Activated CD4-positive, alpha-beta memory T cell treated with anti-CD3 and anti-CD28 coated beads for 36 hours (primary cell): ENCODE measurements at regions not wholly inside any gene's neighbourhood (a gene's known extent, or its start where the extent isn't known, plus 50 kb on each side); places are given as distances from the start of the nearest gene placed in this dataset.

Experiments used
- CTCF ChIA-PET: fragments of 350-600 bp; sonication (Branson Sonifier 250); formaldehyde crosslinking; loops from one replicate; lab custom pipeline; 2021; ENCODE audit warnings: antibody characterized with exemption, inconsistent platforms; lab: Charles Lee
- POLR2A ChIA-PET: fragments of 350-600 bp; sonication (Branson Sonifier 250); formaldehyde crosslinking; loops from one replicate; lab custom pipeline; 2021; ENCODE audit warnings: antibody characterized with exemption; lab: Charles Lee
- DNase-seq: peaks from one replicate; pipeline ENCODE4 v3.0.0-alpha.2; 2020
- H3K27ac Mint-ChIP-seq: one replicate; pipeline ENCODE4 v1.8.0; 2021; ENCODE audit warnings: mixed read lengths
- H3K27me3 Mint-ChIP-seq: one replicate; pipeline ENCODE4 v1.8.0; 2021; ENCODE audit warnings: mixed read lengths
- H3K36me3 Mint-ChIP-seq: one replicate; pipeline ENCODE4 v1.8.0; 2021; ENCODE audit warnings: mixed read lengths
- H3K4me1 Mint-ChIP-seq: one replicate; pipeline ENCODE4 v1.8.0; 2021; ENCODE audit warnings: low read depth, mixed read lengths
- H3K4me3 Mint-ChIP-seq: one replicate; pipeline ENCODE4 v1.8.0; 2021; ENCODE audit warnings: mild to moderate bottlenecking, mixed read lengths
- H3K9me3 Mint-ChIP-seq: one replicate; pipeline ENCODE4 v1.8.0; 2021; ENCODE audit warnings: mixed read lengths
- intact Hi-C: fragments of 100-400 bp; cut with micrococcal nuclease; formaldehyde crosslinking; loops from one replicate; pipeline ENCODE4 v1.15.1; 2023

DNA sequence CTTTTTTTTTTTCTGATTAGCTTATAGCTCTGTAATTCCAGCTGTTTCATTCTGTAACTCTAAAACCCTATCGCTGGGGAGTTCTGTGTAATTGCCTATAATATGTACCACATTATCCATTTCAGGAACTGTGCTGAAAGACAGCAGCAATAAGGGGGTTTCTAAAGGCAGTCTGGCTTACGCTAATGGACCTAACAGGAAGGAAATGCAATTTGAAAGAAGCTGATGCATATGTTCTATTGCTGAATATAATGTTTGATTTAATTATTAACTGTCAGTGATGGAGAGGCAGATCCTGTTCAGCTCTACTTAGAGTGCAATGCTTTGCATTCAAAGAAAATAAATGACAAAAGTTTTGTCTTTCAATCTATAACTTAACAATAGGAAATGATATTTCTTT, 209.4 kb upstream of the SNX7 start:
- Mint-ChIP-seq H3K4me1 (no peaks in the 10 kb centered on the region), H3K27me3 (peaks cover 2% of the 10 kb centered on the region), H3K4me3 (no peak overlapping the region), H3K27ac (no peak overlapping the region), H3K36me3 (no peaks in the 10 kb centered on the region), H3K9me3 (peaks cover 2% of the 10 kb centered on the region)
- DNase-seq: no peak
- POLR2A ChIA-PET: no interaction called here
- CTCF ChIA-PET: no interaction called here
- intact Hi-C loops: no loop called here

DNA sequence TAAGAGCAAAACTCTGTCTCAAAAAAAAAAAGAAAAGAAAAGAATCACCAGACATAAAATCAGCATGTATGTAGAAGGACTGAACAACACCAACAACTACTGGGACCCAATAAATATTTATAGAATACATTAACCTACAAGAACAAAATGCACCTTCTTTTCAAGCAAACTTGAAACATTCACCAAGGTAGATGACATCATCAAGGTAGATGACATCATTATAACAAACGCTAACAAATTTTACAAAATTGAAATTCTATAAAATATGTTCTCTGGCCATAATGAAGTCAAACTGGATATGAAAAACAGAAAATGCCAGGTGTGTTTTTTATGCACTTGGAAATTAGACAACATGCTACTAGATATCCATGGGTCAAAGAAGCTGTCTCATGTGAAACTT, 220.2 kb upstream of the SNX7 start:
- intact Hi-C loops: no loop called here
- DNase-seq: no peak
- Mint-ChIP-seq H3K9me3 (no peaks in the 10 kb centered on the region), H3K27me3 (peaks cover 4% of the 10 kb centered on the region), H3K27ac (no peak overlapping the region), H3K4me3 (no peak overlapping the region), H3K36me3 (no peaks in the 10 kb centered on the region), H3K4me1 (no peaks in the 10 kb centered on the region)
- POLR2A ChIA-PET: no interaction called here
- CTCF ChIA-PET: no interaction called here

DNA sequence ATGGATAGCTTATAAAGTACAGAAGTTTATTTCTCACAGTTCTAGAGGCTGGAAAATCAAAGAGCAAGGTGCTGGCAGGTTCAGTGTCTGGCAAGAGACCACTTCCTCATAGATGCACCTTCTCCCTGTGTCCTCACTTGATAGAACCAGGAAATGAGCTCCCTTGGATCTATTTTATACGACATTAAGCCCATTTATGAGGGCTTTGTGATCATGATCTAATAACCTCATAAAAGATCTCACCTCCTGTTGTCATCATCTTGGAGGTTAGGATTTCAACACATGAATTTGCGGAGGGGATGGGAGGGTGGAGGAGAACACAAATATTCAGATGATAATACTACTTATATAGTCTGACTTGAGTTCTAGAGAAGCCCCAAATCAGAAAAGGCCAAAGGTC, 222.1 kb upstream of the SNX7 start:
- Mint-ChIP-seq H3K9me3 (no peaks in the 10 kb centered on the region), H3K4me3 (no peak overlapping the region), H3K27me3 (peaks cover 4% of the 10 kb centered on the region), H3K36me3 (no peaks in the 10 kb centered on the region), H3K4me1 (no peaks in the 10 kb centered on the region), H3K27ac (no peak overlapping the region)
- intact Hi-C loops: no loop called here
- CTCF ChIA-PET: interaction anchor here (1.1 kb wide), 1 partner anchor 29 kb away, joined by 3 read pairs; no protein-coding TSS in a partner anchor
- no peak for DNase-seq
- POLR2A ChIA-PET: no interaction called here

DNA sequence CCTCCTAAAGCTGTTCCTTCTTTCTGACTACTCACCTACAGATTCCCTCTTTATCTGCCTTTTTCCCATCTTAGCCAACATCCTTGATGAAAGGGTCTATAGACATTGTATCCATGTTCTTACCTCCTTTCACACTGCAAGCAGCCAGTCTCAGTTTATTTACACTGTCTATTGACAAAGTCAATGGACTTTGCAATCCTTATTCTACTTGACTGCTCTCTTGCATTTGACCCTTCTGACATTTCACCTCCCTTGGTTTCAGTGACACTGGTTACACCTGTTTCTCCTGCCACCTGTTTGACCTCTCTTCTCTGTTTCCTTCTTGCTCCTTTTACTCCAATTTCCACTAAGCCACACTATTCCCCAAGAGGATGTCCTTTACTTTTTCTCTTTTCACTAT, 224.0 kb upstream of the SNX7 start:
- Mint-ChIP-seq H3K4me3 (no peak overlapping the region), H3K27ac (no peak overlapping the region), H3K36me3 (no peaks in the 10 kb centered on the region), H3K9me3 (no peaks in the 10 kb centered on the region), H3K27me3 (peaks cover 4% of the 10 kb centered on the region), H3K4me1 (no peaks in the 10 kb centered on the region)
- no peak for DNase-seq
- intact Hi-C loops: no loop called here
- POLR2A ChIA-PET: no interaction called here
- CTCF ChIA-PET: no interaction called here

DNA sequence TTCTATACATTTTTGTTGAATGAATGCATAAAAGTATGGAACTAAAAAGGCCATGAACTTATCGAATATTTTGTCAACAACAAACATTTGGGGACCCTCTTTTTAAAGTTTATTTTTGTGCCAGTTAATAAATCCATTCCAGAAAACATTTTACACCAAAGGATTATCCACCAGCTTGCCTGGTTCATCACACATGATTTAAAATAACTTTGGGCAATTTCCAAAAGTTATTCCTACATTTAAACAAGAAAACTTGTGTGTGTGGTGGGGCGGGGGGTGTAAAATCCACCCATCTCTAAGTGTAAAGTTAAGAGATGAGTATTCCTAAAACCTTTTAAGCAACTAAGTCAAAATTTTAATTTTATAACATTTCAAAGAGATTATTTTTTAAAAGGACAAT, 224.5 kb upstream of the SNX7 start:
- Mint-ChIP-seq H3K36me3 (no peaks in the 10 kb centered on the region), H3K9me3 (no peaks in the 10 kb centered on the region), H3K27ac (no peak overlapping the region), H3K4me1 (no peaks in the 10 kb centered on the region), H3K27me3 (peaks cover 4% of the 10 kb centered on the region), H3K4me3 (no peak overlapping the region)
- intact Hi-C loops: no loop called here
- ChIA-PET CTCF (no interaction called here), POLR2A (no interaction called here)
- DNase-seq: no peak

DNA sequence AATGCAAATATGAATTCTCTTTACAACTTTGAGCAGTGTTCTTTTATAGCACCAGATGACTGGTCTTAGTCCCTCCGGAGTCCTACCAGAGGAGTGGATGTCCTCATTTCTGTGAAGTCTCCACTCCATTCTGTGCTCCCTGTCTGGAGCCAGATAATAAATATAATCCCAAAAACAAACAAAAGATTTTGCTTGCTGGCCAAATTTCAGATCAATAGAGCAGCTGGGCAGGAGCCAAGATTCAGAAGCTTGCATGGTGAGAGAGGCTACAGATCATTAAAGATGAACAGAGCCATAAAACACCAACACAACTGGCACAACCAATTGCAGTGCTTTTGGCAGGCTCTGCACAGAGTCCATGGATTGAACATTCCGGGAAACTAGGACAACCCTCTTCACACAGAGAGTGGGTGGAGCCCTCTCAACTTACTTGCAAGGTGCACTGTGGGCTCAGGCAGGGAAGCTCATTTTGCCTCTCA, 231.5 kb upstream of the SNX7 start:
- no peaks in the 10 kb centered on the region for H3K9me3 Mint-ChIP-seq
- H3K4me1 Mint-ChIP-seq: no peaks in the 10 kb centered on the region
- ChIA-PET CTCF (no interaction called here), POLR2A (no interaction called here)
- H3K4me3 Mint-ChIP-seq: no peak overlapping the region
- intact Hi-C loops: no loop called here
- no peaks in the 10 kb centered on the region for H3K36me3 Mint-ChIP-seq
- peaks cover 1% of the 10 kb centered on the region for H3K27me3 Mint-ChIP-seq
- H3K27ac Mint-ChIP-seq: no peak overlapping the region
- DNase-seq: no peak

DNA sequence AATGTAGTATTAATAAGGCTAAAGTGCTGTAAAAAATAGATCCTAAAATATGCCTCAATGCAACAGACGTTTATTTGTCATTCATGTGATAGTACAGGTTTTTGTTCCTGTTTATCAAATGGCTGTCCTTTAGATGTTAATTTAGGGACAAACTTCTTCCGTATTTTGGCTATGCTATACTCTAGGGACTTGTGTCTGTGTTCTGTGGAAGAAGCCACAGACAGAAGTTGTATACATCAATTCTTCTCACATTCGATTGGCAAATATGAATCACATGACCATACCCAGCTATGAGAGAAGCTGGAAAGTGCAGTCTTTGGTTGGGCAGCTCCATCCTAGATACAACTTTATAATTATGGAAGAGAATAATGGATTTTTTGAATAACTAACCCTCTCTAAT, 232.7 kb upstream of the SNX7 start:
- no peaks in the 10 kb centered on the region for H3K9me3 Mint-ChIP-seq
- peaks cover 1% of the 10 kb centered on the region for H3K27me3 Mint-ChIP-seq
- no peak for DNase-seq
- H3K4me1 Mint-ChIP-seq: no peaks in the 10 kb centered on the region
- POLR2A ChIA-PET: no interaction called here
- intact Hi-C loops: no loop called here
- no peaks in the 10 kb centered on the region for H3K36me3 Mint-ChIP-seq
- H3K27ac Mint-ChIP-seq: no peak overlapping the region
- CTCF ChIA-PET: no interaction called here
- no peak overlapping the region for H3K4me3 Mint-ChIP-seq

DNA sequence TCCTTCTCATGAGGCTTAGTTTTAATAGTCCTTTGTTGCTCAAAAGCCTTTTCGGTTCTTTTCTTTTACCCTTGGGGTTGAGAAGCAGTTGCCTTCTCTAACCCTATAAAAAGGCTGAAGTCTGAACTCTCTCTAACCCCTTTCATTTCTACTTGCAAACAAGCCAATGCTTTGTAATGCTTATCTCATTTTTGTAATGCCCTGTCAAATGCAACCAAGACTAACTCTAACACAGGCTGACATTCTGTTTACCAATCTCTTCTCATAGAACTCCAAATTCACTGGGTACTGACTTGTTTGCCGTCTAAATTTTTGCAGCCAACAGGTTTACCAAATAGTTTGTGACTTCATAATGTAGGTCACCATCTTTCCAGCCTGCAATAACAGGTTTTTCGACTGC, 233.9 kb upstream of the SNX7 start:
- Mint-ChIP-seq H3K36me3 (no peaks in the 10 kb centered on the region), H3K9me3 (no peaks in the 10 kb centered on the region), H3K4me3 (no peak overlapping the region), H3K27ac (no peak overlapping the region), H3K27me3 (peaks cover 1% of the 10 kb centered on the region), H3K4me1 (no peaks in the 10 kb centered on the region)
- DNase-seq: no peak
- ChIA-PET POLR2A (no interaction called here), CTCF (no interaction called here)
- intact Hi-C loops: no loop called here

DNA sequence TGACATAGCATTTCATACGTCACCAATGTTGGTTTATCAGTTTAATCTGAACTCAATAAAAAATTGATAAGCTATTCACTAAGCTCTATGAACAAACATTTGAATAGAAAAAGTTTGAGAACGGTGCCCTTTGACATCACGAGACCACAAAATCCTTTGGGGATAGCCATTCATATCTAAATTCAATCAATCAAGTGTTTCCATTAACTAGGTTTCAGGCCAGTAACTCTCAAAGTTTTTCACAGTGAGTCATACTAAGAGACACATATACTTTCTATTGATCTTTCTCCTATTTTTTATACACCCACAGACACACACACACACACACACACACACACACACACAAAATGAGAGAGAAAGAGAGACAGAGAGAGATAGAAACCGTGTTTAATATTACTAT, 235.4 kb upstream of the SNX7 start:
- Mint-ChIP-seq H3K27ac (no peak overlapping the region), H3K4me1 (no peaks in the 10 kb centered on the region), H3K9me3 (no peaks in the 10 kb centered on the region), H3K4me3 (no peak overlapping the region), H3K27me3 (peaks cover 1% of the 10 kb centered on the region), H3K36me3 (no peaks in the 10 kb centered on the region)
- CTCF ChIA-PET: no interaction called here
- POLR2A ChIA-PET: no interaction called here
- no peak for DNase-seq
- intact Hi-C loops: no loop called here

DNA sequence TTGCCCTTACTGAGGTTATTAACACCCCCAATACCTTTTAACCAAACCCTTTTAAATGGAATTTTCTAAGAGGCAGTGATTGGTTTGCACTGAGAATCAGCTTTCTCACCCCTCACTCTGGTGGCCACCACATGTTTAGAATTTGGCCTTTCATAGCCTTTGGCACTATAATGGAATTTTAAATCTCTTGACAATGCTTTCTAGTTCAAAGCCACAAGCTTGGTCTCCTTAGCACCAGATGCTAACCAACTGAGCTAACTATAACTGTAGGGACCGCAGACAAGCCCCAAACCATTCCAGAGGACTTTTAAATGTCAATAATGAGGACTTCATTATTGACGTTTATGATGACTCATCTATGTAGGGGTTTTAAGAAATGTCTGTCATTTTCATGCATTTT, 238.7 kb upstream of the SNX7 start:
- Mint-ChIP-seq H3K4me3 (no peak overlapping the region), H3K9me3 (no peaks in the 10 kb centered on the region), H3K27ac (no peak overlapping the region), H3K4me1 (no peaks in the 10 kb centered on the region), H3K36me3 (no peaks in the 10 kb centered on the region), H3K27me3 (peaks cover 1% of the 10 kb centered on the region)
- CTCF ChIA-PET: no interaction called here
- intact Hi-C loops: no loop called here
- POLR2A ChIA-PET: no interaction called here
- no peak for DNase-seq

DNA sequence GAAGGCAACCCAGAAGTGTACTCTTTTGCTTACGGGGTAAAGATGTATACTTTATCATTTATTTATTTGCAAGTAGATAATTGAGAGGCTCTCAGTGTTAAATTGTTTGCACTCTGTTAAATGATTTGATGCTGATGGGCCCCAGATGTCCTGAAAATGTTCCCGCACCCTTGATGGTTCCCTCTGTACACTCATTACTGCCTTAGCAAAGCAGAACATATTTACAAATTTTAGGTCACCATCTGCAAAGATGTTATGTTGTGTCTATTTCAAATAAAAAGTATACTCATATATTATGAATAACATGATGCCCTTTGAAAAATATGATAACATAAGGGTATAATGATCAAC, 240.5 kb upstream of the SNX7 start:
- Mint-ChIP-seq H3K27ac (no peak overlapping the region), H3K9me3 (no peaks in the 10 kb centered on the region), H3K36me3 (no peaks in the 10 kb centered on the region), H3K27me3 (no peaks in the 10 kb centered on the region), H3K4me1 (no peaks in the 10 kb centered on the region), H3K4me3 (no peak overlapping the region)
- intact Hi-C loops: no loop called here
- ChIA-PET CTCF (no interaction called here), POLR2A (no interaction called here)
- DNase-seq: no peak

DNA sequence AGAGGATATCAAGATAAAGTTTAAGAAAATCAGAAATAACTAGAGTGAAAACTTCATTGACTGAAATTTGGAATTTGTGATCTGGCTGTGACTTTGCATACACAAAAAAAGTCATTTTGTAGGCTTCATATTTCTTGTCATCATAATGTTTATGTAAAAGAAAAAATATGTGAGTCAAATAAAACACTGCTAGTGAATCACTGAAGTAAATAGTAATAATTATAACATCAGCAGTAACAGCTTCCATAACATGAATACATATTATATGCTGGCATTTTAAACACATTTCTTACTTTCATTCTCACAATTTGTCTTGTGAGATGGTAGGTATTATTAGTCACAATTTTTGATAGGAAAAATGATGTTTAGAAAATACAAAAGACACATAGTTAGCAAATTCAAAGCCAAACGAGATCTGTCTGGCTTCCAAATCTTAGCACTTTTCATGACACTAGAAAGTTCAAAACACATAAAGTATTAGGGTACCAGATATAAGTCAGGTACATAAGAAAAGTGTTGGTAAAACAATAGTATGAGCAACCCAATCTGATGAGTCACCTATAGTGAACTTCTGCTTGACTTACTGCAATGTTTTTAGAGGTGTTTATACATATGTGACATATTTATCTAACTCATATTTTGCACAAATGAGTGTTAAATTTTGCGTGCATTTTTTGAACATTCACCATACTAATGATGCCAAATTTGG, 241.0 kb upstream of the SNX7 start:
- Mint-ChIP-seq H3K9me3 (no peaks in the 10 kb centered on the region), H3K4me3 (no peak overlapping the region), H3K27me3 (no peaks in the 10 kb centered on the region), H3K4me1 (no peaks in the 10 kb centered on the region), H3K36me3 (no peaks in the 10 kb centered on the region), H3K27ac (no peak overlapping the region)
- ChIA-PET CTCF (no interaction called here), POLR2A (no interaction called here)
- intact Hi-C loops: no loop called here
- no peak for DNase-seq

DNA sequence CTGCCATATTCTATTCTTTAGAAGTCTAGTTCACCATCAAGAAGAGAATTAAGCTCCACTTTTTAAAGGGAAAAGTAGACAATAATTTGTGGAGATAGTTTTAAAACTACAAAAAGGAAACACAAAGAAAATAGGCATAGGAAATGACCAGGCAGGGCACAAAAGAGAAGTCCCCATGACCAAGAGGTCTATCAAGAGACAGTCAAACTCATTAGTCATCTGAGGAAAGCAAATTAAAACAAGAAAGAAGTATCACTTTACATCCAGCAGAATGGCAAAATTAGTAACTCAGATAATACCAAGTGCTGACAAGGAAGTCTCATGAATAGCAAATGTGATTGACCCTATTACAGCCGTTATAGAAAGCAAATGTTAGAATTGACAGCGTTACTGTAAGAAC, 243.7 kb upstream of the SNX7 start:
- POLR2A ChIA-PET: no interaction called here
- no peaks in the 10 kb centered on the region for H3K36me3 Mint-ChIP-seq
- H3K27me3 Mint-ChIP-seq: no peaks in the 10 kb centered on the region
- no peaks in the 10 kb centered on the region for H3K4me1 Mint-ChIP-seq
- no peaks in the 10 kb centered on the region for H3K9me3 Mint-ChIP-seq
- no peak overlapping the region for H3K4me3 Mint-ChIP-seq
- CTCF ChIA-PET: no interaction called here
- DNase-seq: no peak
- intact Hi-C loops: no loop called here
- H3K27ac Mint-ChIP-seq: no peak overlapping the region
